ENCODE measurements at regions not wholly inside any gene's neighbourhood (a gene's known extent, or its start where the extent isn't known, plus 50 kb on each side); places are given as distances from the start of the nearest gene placed in this dataset.

DNA sequence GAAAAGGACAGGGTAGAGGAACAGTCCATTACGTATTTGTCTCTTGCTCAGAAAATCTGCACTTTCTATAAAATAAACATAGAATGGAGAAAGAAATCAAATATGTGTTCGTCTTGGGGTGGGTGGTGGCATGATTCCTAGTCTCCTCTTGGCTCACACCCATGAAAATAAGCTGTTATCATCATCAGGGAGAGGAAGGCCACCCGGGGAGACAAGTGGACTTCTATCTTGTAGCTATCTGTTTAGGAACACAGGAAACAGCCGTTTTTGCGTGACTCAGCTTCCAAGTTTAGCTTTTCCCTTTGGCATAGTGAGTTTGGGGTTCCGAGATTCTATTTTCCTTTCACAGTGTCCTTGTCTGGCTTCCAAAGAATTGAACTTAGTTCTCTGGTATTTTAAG, 622.3 kb downstream of the PTPRU start:
- Histone ChIP-seq H3K9me3 (replicated peaks; ENCODE audit: control insufficient read depth, low read depth, low read length) (peaks cover 10% of the 10 kb centered on the region), H3K27me3 (ENCODE audit: control insufficient read depth, insufficient read depth, low read length) (peaks cover 8% of the 10 kb centered on the region), H3K4me1 (ENCODE audit: control insufficient read depth, insufficient read depth, low read length) (no peaks in the 10 kb centered on the region), H3K27ac (ENCODE audit: low read length) (no peak overlapping the region), H3K4me3 (ENCODE audit: low read length) (no peak overlapping the region), H3K36me3 (ENCODE audit: control insufficient read depth, insufficient read depth, low read length) (no peaks in the 10 kb centered on the region)
- DNase-seq, result peak; percentile 4
- WGBS (ENCODE audit: insufficient coverage), result no CpG with 5 or more reads among the region's 6 CpGs

DNA sequence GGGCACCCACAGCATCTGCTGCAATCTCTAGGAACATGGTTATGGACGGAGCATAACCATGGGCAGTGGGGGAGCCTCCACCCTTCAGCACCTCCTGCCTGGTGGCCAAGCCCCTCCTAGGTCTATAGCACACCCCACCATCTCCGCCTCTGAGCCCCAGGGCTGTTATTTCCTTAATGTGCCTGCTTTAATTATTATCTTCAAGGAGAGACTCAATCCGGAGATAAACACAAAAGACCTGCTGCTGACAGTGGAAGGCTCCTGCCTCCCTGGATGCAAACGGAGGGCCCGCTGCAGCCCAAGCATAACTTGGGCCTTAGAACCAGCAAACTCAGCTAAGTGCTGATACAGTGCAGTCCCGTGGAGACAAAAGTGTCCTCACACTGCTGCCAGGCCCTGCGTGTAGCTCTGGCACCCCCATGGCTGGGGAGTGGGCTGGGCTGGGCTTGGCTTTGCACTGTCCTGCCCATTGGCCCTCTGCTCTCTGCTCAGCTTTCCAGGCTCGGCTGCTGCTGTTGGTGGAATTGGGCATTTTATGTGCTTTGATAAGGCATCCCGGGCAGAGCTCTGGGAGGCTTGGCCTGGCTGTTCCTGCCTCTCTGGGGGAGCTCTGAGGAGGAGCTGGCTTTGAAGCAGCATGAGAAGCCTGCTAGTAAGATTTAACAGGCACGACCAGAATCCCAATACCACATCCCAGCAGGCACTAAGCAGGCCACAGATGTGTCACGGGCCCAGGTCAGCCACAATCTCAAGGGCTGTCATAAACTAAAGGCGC, 620.2 kb downstream of the PTPRU start:
- DNase-seq, result no peak
- WGBS (ENCODE audit: insufficient coverage), result 45% methylated on average over 7 of the region's 12 CpGs
- no peaks in the 10 kb centered on the region for H3K36me3 ChIP-seq (ENCODE audit: control insufficient read depth, insufficient read depth, low read length)
- H3K4me3 ChIP-seq (ENCODE audit: low read length), result no peak overlapping the region
- H3K27ac ChIP-seq (ENCODE audit: low read length), result no peak overlapping the region
- no peaks in the 10 kb centered on the region for H3K4me1 ChIP-seq (ENCODE audit: control insufficient read depth, insufficient read depth, low read length)
- peaks cover 8% of the 10 kb centered on the region for H3K27me3 ChIP-seq (ENCODE audit: control insufficient read depth, insufficient read depth, low read length)
- peaks cover 10% of the 10 kb centered on the region for H3K9me3 ChIP-seq (replicated peaks; ENCODE audit: control insufficient read depth, low read depth, low read length)

- H3K9me3 ChIP-seq (replicated peaks; ENCODE audit: control insufficient read depth, low read depth, low read length), result peaks cover 2% of the 10 kb centered on the region
- H3K27me3 ChIP-seq (ENCODE audit: control insufficient read depth, insufficient read depth, low read length), result peaks cover 11% of the 10 kb centered on the region
- no peak overlapping the region for H3K27ac ChIP-seq (ENCODE audit: low read length)
- H3K4me1 ChIP-seq (ENCODE audit: control insufficient read depth, insufficient read depth, low read length), result no peaks in the 10 kb centered on the region
- no peaks in the 10 kb centered on the region for H3K36me3 ChIP-seq (ENCODE audit: control insufficient read depth, insufficient read depth, low read length)
- DNase-seq, result no peak
- H3K4me3 ChIP-seq (ENCODE audit: low read length), result no peak overlapping the region
- WGBS (ENCODE audit: insufficient coverage), result 38% methylated on average over 9 of the region's 10 CpGs
Observed at GRCh38 chr1:29855561-29856160, 619.3 kb downstream of the PTPRU start.

GRCh38 chr1:29854700-29855276, 618.5 kb downstream of the PTPRU start:
- no peaks in the 10 kb centered on the region for H3K36me3 ChIP-seq (ENCODE audit: control insufficient read depth, insufficient read depth, low read length)
- DNase-seq, result no peak
- no peaks in the 10 kb centered on the region for H3K4me1 ChIP-seq (ENCODE audit: control insufficient read depth, insufficient read depth, low read length)
- no peak overlapping the region for H3K27ac ChIP-seq (ENCODE audit: low read length)
- no peak overlapping the region for H3K4me3 ChIP-seq (ENCODE audit: low read length)
- H3K27me3 ChIP-seq (ENCODE audit: control insufficient read depth, insufficient read depth, low read length), result peaks cover 12% of the 10 kb centered on the region
- WGBS (ENCODE audit: insufficient coverage), result 31% methylated on average over 5 of the region's 9 CpGs
- H3K9me3 ChIP-seq (replicated peaks; ENCODE audit: control insufficient read depth, low read depth, low read length), result no peaks in the 10 kb centered on the region

DNA sequence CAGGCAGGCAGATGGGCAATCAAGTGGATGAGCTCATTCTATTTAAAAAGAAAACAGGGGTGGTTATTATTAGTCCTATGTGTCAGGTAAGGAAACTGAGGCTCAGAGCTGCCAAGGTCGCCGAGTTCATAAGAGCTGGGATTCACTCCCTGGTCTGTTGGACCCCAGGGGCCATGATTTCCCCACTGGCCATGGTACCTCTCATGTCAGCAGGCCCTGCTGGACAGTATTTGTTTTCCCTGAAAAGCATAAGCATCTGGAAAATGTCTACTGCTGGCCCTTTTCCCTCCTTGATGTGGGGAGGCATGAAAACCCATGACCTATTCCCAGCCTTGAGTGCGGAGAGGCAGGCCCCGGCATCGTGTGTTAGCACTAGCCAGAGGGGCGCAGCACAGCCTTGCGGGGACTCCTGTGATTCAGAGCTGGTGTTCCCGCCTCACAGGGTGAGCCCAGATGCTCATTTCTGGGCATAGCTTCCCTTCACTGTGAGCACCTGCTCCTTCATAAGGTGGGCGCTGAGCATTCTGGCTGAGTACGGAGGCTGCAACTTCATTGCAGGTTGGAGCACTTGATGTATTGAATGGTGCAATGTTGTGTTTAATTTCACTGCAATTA, 617.5 kb downstream of the PTPRU start:
- H3K27me3 ChIP-seq (ENCODE audit: control insufficient read depth, insufficient read depth, low read length), result peaks cover 19% of the 10 kb centered on the region

GRCh38 chr1:29852248-29852647, 615.9 kb downstream of the PTPRU start:
- no peak overlapping the region for H3K4me3 ChIP-seq (ENCODE audit: low read length)
- 74% methylated on average over 4 of the region's 9 CpGs for WGBS (ENCODE audit: insufficient coverage)
- H3K27me3 ChIP-seq (ENCODE audit: control insufficient read depth, insufficient read depth, low read length), result peaks cover 19% of the 10 kb centered on the region
- no peaks in the 10 kb centered on the region for H3K4me1 ChIP-seq (ENCODE audit: control insufficient read depth, insufficient read depth, low read length)
- H3K36me3 ChIP-seq (ENCODE audit: control insufficient read depth, insufficient read depth, low read length), result no peaks in the 10 kb centered on the region
- no peak for DNase-seq
- H3K27ac ChIP-seq (ENCODE audit: low read length), result no peak overlapping the region
- H3K9me3 ChIP-seq (replicated peaks; ENCODE audit: control insufficient read depth, low read depth, low read length), result no peaks in the 10 kb centered on the region

More for the DNA sequence above, 617.5 kb downstream of the PTPRU start:
- Histone ChIP-seq H3K27ac (ENCODE audit: low read length) (no peak overlapping the region), H3K9me3 (replicated peaks; ENCODE audit: control insufficient read depth, low read depth, low read length) (no peaks in the 10 kb centered on the region), H3K4me1 (ENCODE audit: control insufficient read depth, insufficient read depth, low read length) (no peaks in the 10 kb centered on the region), H3K36me3 (ENCODE audit: control insufficient read depth, insufficient read depth, low read length) (no peaks in the 10 kb centered on the region), H3K4me3 (ENCODE audit: low read length) (no peak overlapping the region)
- 68% methylated on average over 8 of the region's 10 CpGs for WGBS (ENCODE audit: insufficient coverage)
- DNase-seq, result no peak

- no peaks in the 10 kb centered on the region for H3K36me3 ChIP-seq (ENCODE audit: control insufficient read depth, insufficient read depth, low read length)
- peaks cover 19% of the 10 kb centered on the region for H3K27me3 ChIP-seq (ENCODE audit: control insufficient read depth, insufficient read depth, low read length)
- 41% methylated on average over 8 of the region's 11 CpGs for WGBS (ENCODE audit: insufficient coverage)
- no peak overlapping the region for H3K27ac ChIP-seq (ENCODE audit: low read length)
- H3K9me3 ChIP-seq (replicated peaks; ENCODE audit: control insufficient read depth, low read depth, low read length), result no peaks in the 10 kb centered on the region
- H3K4me3 ChIP-seq (ENCODE audit: low read length), result no peak overlapping the region
- no peak for DNase-seq
- no peaks in the 10 kb centered on the region for H3K4me1 ChIP-seq (ENCODE audit: control insufficient read depth, insufficient read depth, low read length)
Observed at GRCh38 chr1:29851691-29852090, 615.4 kb downstream of the PTPRU start.

DNA sequence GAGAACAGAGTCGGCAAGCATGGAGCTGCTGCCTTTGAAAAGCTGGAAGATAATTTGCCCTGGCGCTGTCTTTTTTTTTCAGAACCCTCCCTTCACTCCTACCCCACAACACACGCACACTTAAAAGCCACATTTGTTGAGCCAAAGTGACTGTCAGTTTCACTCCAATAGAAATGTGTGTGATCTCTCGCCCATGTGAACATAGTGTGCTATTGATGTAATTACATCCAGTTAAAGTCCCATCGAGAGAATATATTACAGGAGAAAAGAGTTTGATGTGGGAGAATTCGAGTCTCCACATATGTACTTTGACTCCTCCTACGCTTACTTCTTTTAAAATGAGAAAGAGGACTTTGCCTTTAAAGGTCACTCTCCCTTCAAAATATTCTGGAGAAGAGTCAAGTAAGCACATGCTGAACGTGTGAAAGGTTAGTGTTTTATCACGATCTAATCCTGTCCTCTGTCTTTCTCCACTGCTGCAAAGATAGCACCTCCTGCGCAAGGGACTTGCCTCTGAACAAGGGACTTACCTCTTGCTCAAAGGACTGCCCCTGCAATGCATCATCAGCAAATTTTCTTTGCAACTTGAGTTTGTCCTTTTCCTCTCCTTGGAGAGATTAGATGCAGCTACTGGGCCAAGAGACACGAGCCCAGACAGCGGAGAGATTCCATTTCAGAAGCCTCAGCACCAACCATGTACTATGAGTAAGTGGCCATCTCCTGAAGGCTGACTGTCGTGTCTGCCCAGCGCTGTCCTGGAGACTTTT, 613.9 kb downstream of the PTPRU start:
- Histone ChIP-seq H3K4me1 (ENCODE audit: control insufficient read depth, insufficient read depth, low read length) (no peaks in the 10 kb centered on the region), H3K36me3 (ENCODE audit: control insufficient read depth, insufficient read depth, low read length) (no peaks in the 10 kb centered on the region), H3K27me3 (ENCODE audit: control insufficient read depth, insufficient read depth, low read length) (peaks cover 17% of the 10 kb centered on the region), H3K27ac (ENCODE audit: low read length) (no peak overlapping the region), H3K9me3 (replicated peaks; ENCODE audit: control insufficient read depth, low read depth, low read length) (no peaks in the 10 kb centered on the region), H3K4me3 (ENCODE audit: low read length) (no peak overlapping the region)
- no peak for DNase-seq
- WGBS (ENCODE audit: insufficient coverage), result 64% methylated on average over 6 of the region's 14 CpGs

DNA sequence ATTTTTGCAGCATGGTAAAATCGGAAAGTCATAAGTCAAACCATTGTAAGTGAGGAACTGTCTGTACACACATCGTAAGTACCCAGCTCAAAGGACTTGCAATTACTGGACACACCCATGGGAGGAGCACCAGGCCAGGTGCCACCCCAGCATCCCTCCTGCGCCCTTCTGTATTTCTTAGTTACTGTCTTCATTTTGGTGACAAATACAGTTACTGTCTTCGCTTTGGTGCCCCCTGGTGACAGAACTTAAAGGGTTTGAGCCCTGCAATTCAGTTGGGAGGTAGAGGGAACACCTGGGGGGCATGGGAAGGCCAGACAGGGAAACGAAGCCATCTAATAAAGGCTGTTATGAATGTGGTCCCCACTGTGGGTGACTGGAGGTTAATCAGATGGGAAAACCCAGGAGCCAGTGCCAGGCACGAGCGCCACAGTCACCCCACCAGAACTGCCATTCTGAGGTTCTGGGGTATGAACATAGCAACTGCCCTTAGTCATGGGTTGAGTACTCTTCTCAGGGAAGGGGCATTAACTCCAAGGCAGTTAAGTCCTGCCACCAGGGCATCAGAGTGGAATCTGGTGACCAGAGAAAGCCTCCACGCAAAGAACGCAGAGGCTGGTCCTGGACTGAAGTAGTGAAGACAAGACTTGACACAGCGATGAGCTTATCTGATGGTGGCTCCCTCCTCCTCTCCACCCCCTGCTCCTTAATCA, 612.9 kb downstream of the PTPRU start:
- 28% methylated on average over 4 of the region's 10 CpGs for WGBS (ENCODE audit: insufficient coverage)
- no peaks in the 10 kb centered on the region for H3K9me3 ChIP-seq (replicated peaks; ENCODE audit: control insufficient read depth, low read depth, low read length)
- no peak overlapping the region for H3K4me3 ChIP-seq (ENCODE audit: low read length)
- peaks cover 14% of the 10 kb centered on the region for H3K27me3 ChIP-seq (ENCODE audit: control insufficient read depth, insufficient read depth, low read length)
- no peaks in the 10 kb centered on the region for H3K36me3 ChIP-seq (ENCODE audit: control insufficient read depth, insufficient read depth, low read length)
- H3K4me1 ChIP-seq (ENCODE audit: control insufficient read depth, insufficient read depth, low read length), result no peaks in the 10 kb centered on the region
- H3K27ac ChIP-seq (ENCODE audit: low read length), result no peak overlapping the region
- peak; percentile 7 for DNase-seq
